ENCODE measurements at regions not wholly inside any gene's neighbourhood (a gene's known extent, or its start where the extent isn't known, plus 50 kb on each side); places are given as distances from the start of the nearest gene placed in this dataset.

DNA sequence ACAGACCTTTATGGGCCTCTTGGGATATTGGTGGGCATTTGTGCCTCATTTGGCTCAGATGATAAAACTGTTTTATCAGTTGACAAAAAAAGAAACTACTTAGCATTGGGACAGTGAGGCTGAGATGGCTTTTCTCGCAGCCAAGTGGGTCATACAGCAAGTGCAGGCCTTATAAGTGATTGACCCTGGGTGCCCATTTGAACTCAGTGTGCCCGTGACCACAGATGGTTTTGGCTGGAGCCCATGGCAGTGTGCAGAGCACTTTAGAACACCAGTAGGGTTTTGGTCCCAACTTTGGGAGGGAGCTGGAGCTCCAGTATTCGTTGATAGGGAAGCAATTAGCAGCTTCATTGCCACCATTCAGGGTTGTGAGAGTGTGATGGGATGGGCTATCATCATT is 404.5 kb upstream of the LARGE1 start:
- Histone ChIP-seq H3K9me3 (no peaks in the 10 kb centered on the region), H3K27ac (replicated peaks in 1 of 4) (no peak overlapping the region), H3K27me3 (no peaks in the 10 kb centered on the region), H3K4me3 (no peak overlapping the region), H3K36me3 (no peaks in the 10 kb centered on the region), H3K4me1 (no peaks in the 10 kb centered on the region)
- TF ChIP-seq CTCF (IDR thresholded peaks at IDR 0.05), result no peak
- TF ChIP-seq POLR2AphosphoS5 (IDR thresholded peaks at IDR 0.05), result no peak
- no peak for TF ChIP-seq EP300 (IDR thresholded peaks at IDR 0.05)
- no peak for TF ChIP-seq POLR2A (IDR thresholded peaks at IDR 0.05; ENCODE audit: low read depth)
- WGBS, result 100% methylated on average over 2 of the region's 3 CpGs
- no peak for DNase-seq (ENCODE audit: extremely low spot score)
- intact Hi-C loops (cut with DNase I), result no loop called here

DNA sequence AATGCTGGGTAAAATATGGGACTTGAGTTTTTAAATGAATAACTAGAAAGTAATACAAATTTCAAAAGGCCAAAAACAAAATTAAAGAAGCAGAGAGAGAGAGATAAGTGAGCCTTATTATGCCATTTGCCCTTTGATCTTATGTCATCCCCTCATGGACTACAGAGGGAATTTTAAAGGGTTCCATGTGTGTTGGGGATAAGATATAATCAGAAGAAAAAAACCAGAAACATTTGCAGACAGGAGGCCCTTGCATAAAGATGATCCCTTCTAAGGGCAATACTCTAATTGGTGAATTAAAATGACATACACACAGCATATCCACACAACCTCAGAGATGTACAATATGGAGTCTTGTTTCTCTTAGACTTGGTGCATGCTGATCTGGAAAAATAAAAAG is 406.6 kb upstream of the LARGE1 start:
- H3K4me1 ChIP-seq, result no peaks in the 10 kb centered on the region
- no peak overlapping the region for H3K27ac ChIP-seq (replicated peaks in 1 of 4)
- H3K9me3 ChIP-seq, result no peaks in the 10 kb centered on the region
- intact Hi-C loops (cut with DNase I), result no loop called here
- no peaks in the 10 kb centered on the region for H3K36me3 ChIP-seq
- H3K27me3 ChIP-seq, result no peaks in the 10 kb centered on the region
- no peak for TF ChIP-seq POLR2AphosphoS5 (IDR thresholded peaks at IDR 0.05)
- TF ChIP-seq EP300 (IDR thresholded peaks at IDR 0.05), result no peak
- TF ChIP-seq POLR2A (IDR thresholded peaks at IDR 0.05; ENCODE audit: low read depth), result no peak
- TF ChIP-seq CTCF (IDR thresholded peaks at IDR 0.05), result no peak
- no peak overlapping the region for H3K4me3 ChIP-seq
- no peak for DNase-seq (ENCODE audit: extremely low spot score)

DNA sequence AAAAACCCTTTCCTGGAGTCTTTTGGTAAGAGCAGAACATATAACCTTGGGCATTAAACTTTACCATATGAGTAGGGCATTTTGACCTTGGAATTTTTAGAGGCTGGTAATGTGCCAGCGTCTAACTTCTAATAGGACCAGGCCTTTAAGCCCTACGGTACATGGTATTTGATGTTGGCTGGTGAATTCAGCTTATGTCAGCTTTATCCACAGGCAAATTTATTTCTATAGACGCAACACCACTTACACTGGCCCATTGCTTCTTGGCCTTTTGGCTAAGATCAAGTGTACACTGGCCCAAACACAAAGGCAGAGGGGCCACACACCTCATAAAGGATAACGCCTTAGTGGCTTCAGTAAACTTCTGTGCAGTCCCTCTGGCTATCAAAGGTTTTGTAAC is 410.2 kb upstream of the LARGE1 start:
- Histone ChIP-seq H3K9me3 (peaks cover 0 to 17% (median 5%) of the 10 kb centered on the region in 4 donors), H3K4me3 (no peak overlapping the region), H3K27ac (replicated peaks in 1 of 4) (no peak overlapping the region), H3K4me1 (no peaks in the 10 kb centered on the region), H3K36me3 (no peaks in the 10 kb centered on the region), H3K27me3 (no peaks in the 10 kb centered on the region)
- TF ChIP-seq POLR2A (IDR thresholded peaks at IDR 0.05; ENCODE audit: low read depth) (no peak), EP300 (IDR thresholded peaks at IDR 0.05) (no peak), POLR2AphosphoS5 (IDR thresholded peaks at IDR 0.05) (no peak), CTCF (IDR thresholded peaks at IDR 0.05) (no peak)
- intact Hi-C loops (cut with DNase I), result no loop called here
- 91% methylated on average over 4 of the region's 4 CpGs for WGBS
- peak; percentile 47 for DNase-seq (ENCODE audit: extremely low spot score)

GRCh38 chr22:34333285-34333684 is 413.0 kb upstream of the LARGE1 start:
- H3K9me3 ChIP-seq, result peaks cover 0 to 23% (median 7%) of the 10 kb centered on the region in 4 donors
- no peaks in the 10 kb centered on the region for H3K36me3 ChIP-seq
- H3K27ac ChIP-seq (replicated peaks in 1 of 4), result no peak overlapping the region
- no peak for TF ChIP-seq CTCF (IDR thresholded peaks at IDR 0.05)
- no peak for TF ChIP-seq EP300 (IDR thresholded peaks at IDR 0.05)
- TF ChIP-seq POLR2A (IDR thresholded peaks at IDR 0.05; ENCODE audit: low read depth), result no peak
- no peak for TF ChIP-seq POLR2AphosphoS5 (IDR thresholded peaks at IDR 0.05)
- DNase-seq (ENCODE audit: extremely low spot score), result no peak
- H3K4me3 ChIP-seq, result no peak overlapping the region
- intact Hi-C loops (cut with DNase I), result no loop called here
- H3K27me3 ChIP-seq, result no peaks in the 10 kb centered on the region
- WGBS, result 81% methylated on average over 4 of the region's 4 CpGs
- H3K4me1 ChIP-seq, result no peaks in the 10 kb centered on the region

- 85% methylated on average over 5 of the region's 5 CpGs for WGBS
- H3K27me3 ChIP-seq, result no peaks in the 10 kb centered on the region
- intact Hi-C loops (cut with DNase I), result no loop called here
Observed at GRCh38 chr22:34334893-34335292, 414.6 kb upstream of the LARGE1 start.

More at GRCh38 chr22:34334893-34335292, 414.6 kb upstream of the LARGE1 start:
- Histone ChIP-seq H3K9me3 (peaks cover 0 to 23% (median 7%) of the 10 kb centered on the region in 4 donors), H3K4me3 (no peak overlapping the region), H3K36me3 (no peaks in the 10 kb centered on the region), H3K4me1 (no peaks in the 10 kb centered on the region), H3K27ac (replicated peaks in 1 of 4) (no peak overlapping the region)
- TF ChIP-seq POLR2A (IDR thresholded peaks at IDR 0.05; ENCODE audit: low read depth) (no peak), CTCF (IDR thresholded peaks at IDR 0.05) (no peak), POLR2AphosphoS5 (IDR thresholded peaks at IDR 0.05) (no peak), EP300 (IDR thresholded peaks at IDR 0.05) (no peak)
- peak; percentile 21 for DNase-seq (ENCODE audit: extremely low spot score)
